GM18519 (cell line): ENCODE measurements at regions not wholly inside any gene's neighbourhood (a gene's known extent, or its start where the extent isn't known, plus 50 kb on each side); places are given as distances from the start of the nearest gene placed in this dataset.
A peak's percentile ranks its signal among the peaks of the same experiment; 100 is the strongest.
"Not testable (repeated sequence)": the region's sequence is repeated elsewhere in the genome, so short reads cannot be mapped to it uniquely, and the experiment has no call there.

Experiments used
- ATAC-seq: cut with Tn5 transposase; IDR thresholded peaks from one replicate; pipeline ENCODE4 v1.9.1; 2021; ENCODE audit warnings: mild to moderate bottlenecking, moderate library complexity; ENCODE audit not compliant: unreplicated experiment, low FRiP score

DNA sequence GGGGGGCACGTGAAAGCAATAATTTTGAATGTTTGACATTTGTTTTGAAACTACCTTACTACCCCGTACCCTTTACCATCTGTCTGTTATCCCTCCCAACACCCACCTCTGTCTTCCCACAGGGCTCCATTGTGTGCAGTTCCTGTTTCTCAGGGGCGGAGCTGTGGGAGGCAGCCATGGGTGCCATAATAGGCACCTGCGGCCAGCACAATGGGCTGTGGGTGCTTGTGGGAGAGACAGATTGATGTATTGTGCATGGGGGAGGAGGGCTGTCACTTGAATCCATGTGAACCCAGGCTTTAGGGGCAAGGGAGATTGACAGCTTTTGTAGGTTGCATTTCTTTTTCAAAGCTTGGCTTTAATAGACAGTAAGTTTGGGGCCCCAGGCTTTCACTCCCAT, 122.6 kb upstream of the CXorf66 start:
- no peak for ATAC-seq

DNA sequence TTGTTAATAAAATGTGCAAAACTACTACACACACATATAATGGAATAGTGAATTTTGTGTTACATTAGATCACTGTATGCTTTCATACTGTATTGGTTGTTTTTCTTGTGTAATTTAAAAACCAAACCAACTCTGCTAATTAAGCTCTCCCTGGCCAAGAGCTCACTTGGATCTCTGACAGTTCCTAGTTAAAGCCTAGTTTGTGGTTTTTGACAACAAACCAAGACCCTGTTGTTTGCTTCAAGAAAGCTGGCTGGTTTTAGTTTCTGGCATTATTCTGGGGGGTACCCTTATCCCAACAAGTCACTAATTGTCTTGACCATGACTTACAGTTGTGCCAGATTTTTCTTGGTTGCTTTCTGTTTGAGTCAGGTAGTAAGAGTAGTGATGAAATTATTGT, 121.4 kb upstream of the CXorf66 start:
- ATAC-seq: no peak

- not testable (repeated sequence) for ATAC-seq
These were observed 109.5 kb upstream of the CXorf66 start for GRCh38 chrX:140074851-140075250.

DNA sequence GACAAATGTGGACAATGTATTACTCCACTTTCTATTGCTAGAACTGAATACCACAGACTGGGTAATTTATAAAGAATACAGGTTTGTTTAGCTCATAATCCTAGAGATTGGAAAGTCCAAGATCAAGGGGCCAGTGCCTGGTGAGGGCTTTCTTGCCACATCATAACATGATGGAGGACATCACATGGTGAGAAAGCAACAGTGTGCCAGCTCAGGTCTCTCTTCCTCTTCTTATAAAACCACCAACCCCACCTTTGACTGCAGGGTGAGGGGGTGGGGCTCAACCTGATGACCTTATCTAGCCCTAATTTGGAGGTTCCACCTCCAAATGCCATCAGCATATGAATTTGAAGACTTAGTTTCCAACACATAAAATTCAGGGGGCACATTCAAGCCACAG, 105.7 kb upstream of the CXorf66 start:
- ATAC-seq: no peak

DNA sequence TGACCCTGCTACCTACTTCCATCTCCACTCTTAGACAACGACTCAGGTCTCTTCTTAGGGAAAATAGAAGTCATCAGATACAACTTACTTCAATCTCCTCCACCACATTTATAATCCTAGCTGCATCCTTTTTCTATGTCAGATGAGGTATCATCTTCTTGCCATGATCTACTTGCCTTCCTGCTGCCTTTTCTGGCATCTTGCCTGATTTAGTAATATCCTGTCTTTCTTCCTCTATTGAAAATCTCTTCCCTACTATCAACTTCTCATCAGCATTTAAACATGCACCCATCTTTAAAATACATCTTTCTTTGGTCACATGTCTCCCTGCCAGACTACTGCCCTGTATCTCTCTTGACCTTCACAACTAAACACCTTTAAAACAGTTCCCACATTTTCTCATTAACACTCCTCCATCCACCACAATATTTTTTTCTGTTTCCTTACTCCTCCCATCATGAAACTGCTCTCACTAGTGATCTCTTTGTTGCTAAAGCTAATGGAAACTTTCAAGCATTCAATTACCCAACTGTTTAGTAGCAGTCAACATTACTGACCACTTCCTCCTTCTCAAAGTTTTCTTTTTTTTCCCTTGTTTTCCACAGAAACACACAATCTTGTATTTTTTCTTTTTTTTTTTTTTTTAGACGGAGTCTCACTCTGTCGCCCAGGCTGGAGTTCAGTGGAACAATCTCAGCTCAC, 100.8 kb upstream of the CXorf66 start:
- no peak for ATAC-seq

DNA sequence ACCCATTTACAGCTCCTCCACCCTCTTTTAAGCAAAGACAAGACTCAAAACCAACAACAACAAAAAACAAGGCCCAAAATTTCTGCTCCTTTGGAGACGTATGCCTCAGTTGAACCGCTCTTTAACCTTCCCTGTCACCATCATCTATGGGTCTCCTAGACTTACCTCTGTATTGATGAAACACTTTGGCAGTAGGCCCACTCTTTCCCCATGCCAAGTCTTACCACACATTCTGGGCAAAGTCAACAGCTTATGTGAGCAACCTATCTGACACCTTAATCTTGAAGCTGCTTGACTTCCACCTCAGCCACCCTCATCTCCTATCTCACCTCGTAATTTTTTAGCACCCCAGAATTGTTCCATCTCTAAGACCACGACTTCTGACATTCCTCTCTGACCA, 99.7 kb upstream of the CXorf66 start:
- ATAC-seq: no peak

DNA sequence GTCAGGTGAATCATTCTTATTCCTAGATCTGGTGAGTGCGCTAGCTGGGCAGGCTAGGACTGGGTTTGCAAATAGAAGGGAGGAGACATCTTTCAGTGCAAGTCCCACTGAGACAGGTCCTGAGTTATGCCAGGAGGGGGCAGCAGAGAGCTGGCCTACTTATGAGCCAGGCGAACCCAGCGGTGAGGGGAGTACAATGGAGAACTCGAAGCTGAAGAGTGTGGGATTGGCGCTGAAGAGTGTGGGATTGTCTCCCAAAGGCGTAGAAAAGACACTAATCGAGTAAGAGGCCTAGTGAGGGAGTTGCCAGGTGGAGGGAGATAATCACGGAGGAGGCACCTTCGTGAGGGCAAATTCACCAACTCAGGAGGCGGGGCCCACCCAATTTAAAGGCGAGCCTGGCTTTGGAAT, 91.7 kb upstream of the CXorf66 start:
- peak; percentile 94 for ATAC-seq

- ATAC-seq: no peak
These were observed 88.5 kb upstream of the CXorf66 start for GRCh38 chrX:140053846-140054245.

- no peak for ATAC-seq
These were observed 85.6 kb upstream of the CXorf66 start for GRCh38 chrX:140050906-140051305.

- no peak for ATAC-seq
These were observed 75.1 kb upstream of the CXorf66 start for GRCh38 chrX:140040386-140040785.

GRCh38 chrX:140038842-140039241, 73.5 kb upstream of the CXorf66 start:
- no peak for ATAC-seq

DNA sequence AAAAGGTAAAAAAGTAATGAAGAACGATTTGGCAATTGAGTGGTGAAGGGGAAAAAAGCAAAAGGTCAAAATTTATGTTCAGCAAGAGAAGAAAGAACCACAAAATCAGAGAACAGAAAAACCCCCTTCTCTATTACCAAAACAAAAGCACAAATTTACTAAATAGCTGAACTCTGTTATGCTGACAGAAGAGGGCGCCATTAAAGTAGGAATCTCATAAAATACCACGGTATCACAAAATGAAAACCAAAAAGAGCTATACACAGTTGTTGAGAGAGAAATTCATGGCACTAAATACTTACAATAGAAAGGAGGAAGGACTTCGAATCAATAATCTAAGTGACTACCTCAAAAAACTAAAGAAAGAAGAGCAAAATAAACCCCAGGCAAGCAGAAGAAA, 69.6 kb upstream of the CXorf66 start:
- ATAC-seq: no peak

GRCh38 chrX:140022482-140022881, 57.2 kb upstream of the CXorf66 start:
- no peak for ATAC-seq

DNA sequence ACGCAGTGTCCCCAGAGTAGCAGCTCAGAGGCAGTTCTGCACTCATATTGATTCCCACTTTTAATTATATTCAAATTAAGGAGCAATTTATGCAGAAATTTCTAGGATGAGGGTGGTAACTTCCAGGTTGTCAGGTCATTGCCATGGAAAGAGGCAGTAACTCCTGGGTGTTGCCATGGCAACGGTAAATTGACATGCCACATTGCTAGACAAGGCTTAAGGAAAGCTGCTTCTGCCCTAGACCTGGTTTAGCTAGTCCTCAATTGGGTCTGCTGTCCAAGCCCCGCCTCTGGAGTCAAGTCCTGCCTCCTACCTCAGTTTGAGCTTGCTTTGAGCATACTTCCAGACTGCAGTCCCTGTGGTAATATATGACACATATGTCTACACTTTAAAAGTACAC, 53.8 kb upstream of the CXorf66 start:
- not testable (repeated sequence) for ATAC-seq
